GM19351 (cell line): ENCODE measurements at regions not wholly inside any gene's neighbourhood (a gene's known extent, or its start where the extent isn't known, plus 50 kb on each side); places are given as distances from the start of the nearest gene placed in this dataset.
"Not testable (repeated sequence)": the region's sequence is repeated elsewhere in the genome, so short reads cannot be mapped to it uniquely, and the experiment has no call there.

Source experiments
- ATAC-seq: cut with Tn5 transposase; IDR thresholded peaks from one replicate; pipeline ENCODE4 v1.9.1; 2021; ENCODE audit warnings: mild to moderate bottlenecking, moderate library complexity; ENCODE audit not compliant: unreplicated experiment

- ATAC-seq = no peak
Observed at GRCh38 chr14:99009871-99010270, 262.1 kb downstream of the BCL11B start.

- ATAC-seq = no peak
Observed at GRCh38 chr14:99011385-99011784, 260.6 kb downstream of the BCL11B start.

GRCh38 chr14:99012703-99013102, 259.3 kb downstream of the BCL11B start:
- ATAC-seq = no peak

- ATAC-seq = no peak
Observed at GRCh38 chr14:99015833-99016232, 256.2 kb downstream of the BCL11B start.

- no peak for ATAC-seq
Observed at GRCh38 chr14:99023371-99023770, 248.6 kb downstream of the BCL11B start.

GRCh38 chr14:99024926-99025325, 247.1 kb downstream of the BCL11B start:
- ATAC-seq = no peak

- ATAC-seq = no peak
Observed at GRCh38 chr14:99025418-99025817, 246.6 kb downstream of the BCL11B start.

GRCh38 chr14:99026471-99026870, 245.5 kb downstream of the BCL11B start:
- no peak for ATAC-seq

- ATAC-seq = no peak
Observed at GRCh38 chr14:99028041-99028440, 244.0 kb downstream of the BCL11B start.

- no peak for ATAC-seq
Observed at GRCh38 chr14:99028521-99028920, 243.5 kb downstream of the BCL11B start.

- no peak for ATAC-seq
Observed at GRCh38 chr14:99029145-99029915, 242.7 kb downstream of the BCL11B start.

- no peak for ATAC-seq
Observed at GRCh38 chr14:99029916-99030305, 242.1 kb downstream of the BCL11B start.

GRCh38 chr14:99030454-99030853, 241.5 kb downstream of the BCL11B start:
- ATAC-seq = no peak

- no peak for ATAC-seq
Observed at GRCh38 chr14:99032759-99033158, 239.2 kb downstream of the BCL11B start.

GRCh38 chr14:99033951-99034350, 238.0 kb downstream of the BCL11B start:
- no peak for ATAC-seq

- no peak for ATAC-seq
Observed at GRCh38 chr14:99034711-99035171, 237.3 kb downstream of the BCL11B start.

- no peak for ATAC-seq
Observed at GRCh38 chr14:99035268-99035667, 236.7 kb downstream of the BCL11B start.

- ATAC-seq = no peak
Observed at GRCh38 chr14:99035712-99036610, 236.0 kb downstream of the BCL11B start.

GRCh38 chr14:99036611-99037293, 235.2 kb downstream of the BCL11B start:
- no peak for ATAC-seq

- ATAC-seq = not testable (repeated sequence)
Observed at GRCh38 chr14:99037326-99037725, 234.7 kb downstream of the BCL11B start.

GRCh38 chr14:99037777-99038430, 234.1 kb downstream of the BCL11B start:
- ATAC-seq = no peak
